Fibroblast of upper back skin (primary cell): ENCODE measurements at regions not wholly inside any gene's neighbourhood (a gene's known extent, or its start where the extent isn't known, plus 50 kb on each side); places are given as distances from the start of the nearest gene placed in this dataset.
"Not testable (repeated sequence)": the region's sequence is repeated elsewhere in the genome, so short reads cannot be mapped to it uniquely, and the experiment has no call there.

ENCODE experiments used
- DNase-seq: peaks from one replicate; pipeline ENCODE4 v3.0.0-alpha.2; 2013

- DNase-seq, result no peak
Measured at GRCh38 chr13:87986639-87987250, 315.6 kb downstream of the SLITRK5 start.

- DNase-seq, result no peak
Measured at GRCh38 chr13:87998081-87998480, 326.9 kb downstream of the SLITRK5 start.

- peak; percentile 82 for DNase-seq
Measured at GRCh38 chr13:87999240-87999700, 328.1 kb downstream of the SLITRK5 start.

- no peak for DNase-seq
Measured at GRCh38 chr13:87999788-88000187, 328.6 kb downstream of the SLITRK5 start.

GRCh38 chr13:88000239-88000638 lies 329.1 kb downstream of the SLITRK5 start:
- peak; percentile 20 for DNase-seq

- DNase-seq, result no peak
Measured at GRCh38 chr13:88000787-88001186, 329.6 kb downstream of the SLITRK5 start.

GRCh38 chr13:88005188-88005587 lies 334.0 kb downstream of the SLITRK5 start:
- DNase-seq, result peak; percentile 6

- DNase-seq, result peak; percentile 3
Measured at GRCh38 chr13:88014527-88014926, 343.4 kb downstream of the SLITRK5 start.

- DNase-seq, result peak; percentile 6
Measured at GRCh38 chr13:88022431-88023208, 351.4 kb downstream of the SLITRK5 start.

- DNase-seq, result no peak
Measured at GRCh38 chr13:88026241-88026640, 355.1 kb downstream of the SLITRK5 start.

GRCh38 chr13:88031980-88032559 lies 360.9 kb downstream of the SLITRK5 start:
- peak; percentile 57 for DNase-seq

GRCh38 chr13:88036205-88036604 lies 365.0 kb downstream of the SLITRK5 start:
- DNase-seq, result not testable (repeated sequence)

GRCh38 chr13:88042489-88042888 lies 371.3 kb downstream of the SLITRK5 start:
- DNase-seq, result peak; percentile 70

GRCh38 chr13:88051746-88052482 lies 380.7 kb downstream of the SLITRK5 start:
- DNase-seq, result no peak

GRCh38 chr13:88063741-88064140 lies 392.6 kb downstream of the SLITRK5 start:
- no peak for DNase-seq

GRCh38 chr13:88066847-88067246 lies 395.7 kb downstream of the SLITRK5 start:
- DNase-seq, result no peak

GRCh38 chr13:88068316-88068715 lies 397.1 kb downstream of the SLITRK5 start:
- peak; percentile 76 for DNase-seq

- no peak for DNase-seq
Measured at GRCh38 chr13:88068975-88069374, 397.8 kb downstream of the SLITRK5 start.

GRCh38 chr13:88071371-88071770 lies 400.2 kb downstream of the SLITRK5 start:
- DNase-seq, result peak; percentile 0

GRCh38 chr13:88074794-88075510 lies 403.8 kb downstream of the SLITRK5 start:
- peak; percentile 36 for DNase-seq

GRCh38 chr13:88085036-88085435 lies 413.9 kb downstream of the SLITRK5 start:
- DNase-seq, result peak; percentile 18

- peak; percentile 31 for DNase-seq
Measured at GRCh38 chr13:88086577-88086976, 415.4 kb downstream of the SLITRK5 start.

- no peak for DNase-seq
Measured at GRCh38 chr13:88097541-88097940, 426.4 kb downstream of the SLITRK5 start.
